22Rv1 (cell line): ENCODE measurements at regions not wholly inside any gene's neighbourhood (a gene's known extent, or its start where the extent isn't known, plus 50 kb on each side); places are given as distances from the start of the nearest gene placed in this dataset.

Experiments
- CTCF ChIP-seq: fragments of 450-650 bp; IDR thresholded peaks from 2 replicates; pipeline ENCODE4 v1.5.1; 2017; ENCODE audit warnings: mild to moderate bottlenecking
- ZFX ChIP-seq: fragments of 450-650 bp; IDR thresholded peaks from 2 replicates; pipeline ENCODE4 v1.6.1; 2017; ENCODE audit warnings: antibody characterized with exemption, borderline replicate concordance

GRCh38 chr10:109746861-109747260 is 176.4 kb downstream of the XPNPEP1 start:
- TF ChIP-seq CTCF (no peak), ZFX (no peak)
